RCC 7860 (cell line): ENCODE measurements at regions not wholly inside any gene's neighbourhood (a gene's known extent, or its start where the extent isn't known, plus 50 kb on each side); places are given as distances from the start of the nearest gene placed in this dataset.
"Not testable (repeated sequence)": the region's sequence is repeated elsewhere in the genome, so short reads cannot be mapped to it uniquely, and the experiment has no call there.

Experiments
- DNase-seq: peaks from one replicate; pipeline ENCODE4 v3.0.0-alpha.2; 2015; ENCODE audit warnings: low spot score
- FAIRE-seq: peaks from 2 replicates; lab custom pipeline; 2012; peaks lifted over from hg19 to GRCh38; lab: Jason Lieb, UNC

GRCh38 chr15:94968133-94968532 lies 736.8 kb downstream of the MCTP2 start:
- FAIRE-seq (no peak), DNase-seq (no peak)

GRCh38 chr15:94970096-94970495 lies 738.7 kb downstream of the MCTP2 start:
- no peak for DNase-seq
- no peak for FAIRE-seq

GRCh38 chr15:94970802-94971201 lies 739.4 kb downstream of the MCTP2 start:
- FAIRE-seq (no peak), DNase-seq (no peak)

- FAIRE-seq (no peak), DNase-seq (peak; percentile 23)
Observed at GRCh38 chr15:94972314-94972713, 741.0 kb downstream of the MCTP2 start.

- DNase-seq (no peak), FAIRE-seq (no peak)
Observed at GRCh38 chr15:94987085-94987484, 755.7 kb downstream of the MCTP2 start.

- DNase-seq (no peak), FAIRE-seq (no peak)
Observed at GRCh38 chr15:94991718-94992117, 760.4 kb downstream of the MCTP2 start.

- DNase-seq (no peak), FAIRE-seq (no peak)
Observed at GRCh38 chr15:95009635-95010034, 778.3 kb downstream of the MCTP2 start.

- DNase-seq (no peak), FAIRE-seq (no peak)
Observed at GRCh38 chr15:95013381-95013780, 782.0 kb downstream of the MCTP2 start.

GRCh38 chr15:95016511-95017229 lies 785.3 kb downstream of the MCTP2 start:
- FAIRE-seq (no peak), DNase-seq (no peak)

GRCh38 chr15:95017666-95018328 lies 786.4 kb downstream of the MCTP2 start:
- FAIRE-seq = no peak
- no peak for DNase-seq

GRCh38 chr15:95018888-95019545 lies 787.7 kb downstream of the MCTP2 start:
- FAIRE-seq (peak; percentile 81), DNase-seq (peak; percentile 80)

GRCh38 chr15:95019907-95020306 lies 788.5 kb downstream of the MCTP2 start:
- DNase-seq = no peak
- FAIRE-seq = no peak

GRCh38 chr15:95021816-95022215 lies 790.5 kb downstream of the MCTP2 start:
- DNase-seq = no peak
- FAIRE-seq = no peak

- DNase-seq = no peak
- no peak for FAIRE-seq
Observed at GRCh38 chr15:95024351-95024750, 793.0 kb downstream of the MCTP2 start.

- FAIRE-seq (peak; percentile 23), DNase-seq (peak; percentile 58)
Observed at GRCh38 chr15:95025924-95026728, 794.8 kb downstream of the MCTP2 start.

GRCh38 chr15:95027981-95028380 lies 796.6 kb downstream of the MCTP2 start:
- DNase-seq (no peak), FAIRE-seq (no peak)

- no peak for FAIRE-seq
- no peak for DNase-seq
Observed at GRCh38 chr15:95032156-95032555, 800.8 kb downstream of the MCTP2 start.

- FAIRE-seq = no peak
Observed at GRCh38 chr15:95035106-95035505, 803.7 kb downstream of the MCTP2 start.

GRCh38 chr15:95041297-95041696 lies 809.9 kb downstream of the MCTP2 start:
- DNase-seq (no peak), FAIRE-seq (no peak)

More at GRCh38 chr15:95035106-95035505, 803.7 kb downstream of the MCTP2 start:
- DNase-seq = no peak

- not testable (repeated sequence) for FAIRE-seq, DNase-seq
Observed at GRCh38 chr15:95043236-95043932, 812.0 kb downstream of the MCTP2 start.
